ENCODE measurements at regions not wholly inside any gene's neighbourhood (a gene's known extent, or its start where the extent isn't known, plus 50 kb on each side); places are given as distances from the start of the nearest gene placed in this dataset.

DNA sequence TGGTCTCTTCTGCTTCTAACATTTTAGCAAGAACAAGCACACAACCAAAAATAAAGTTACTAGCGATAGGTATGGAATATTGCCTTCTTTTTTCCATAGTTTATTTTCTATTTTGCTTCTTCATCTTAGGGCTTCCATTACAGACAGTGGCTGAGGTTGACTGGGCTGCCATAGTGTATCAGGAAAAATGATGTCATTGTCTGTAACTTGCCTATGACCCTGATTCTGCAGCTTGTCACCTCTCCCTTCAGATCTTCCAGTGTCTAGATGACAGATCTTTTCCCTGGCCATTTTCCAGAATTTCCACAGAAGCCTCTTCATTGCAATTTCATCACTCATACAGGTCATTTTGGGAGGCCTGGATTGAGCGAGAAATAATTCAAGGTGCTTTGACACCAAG lies 308.5 kb downstream of the EPHA4 start:
- Mint-ChIP-seq H3K27ac (ENCODE audit: unreplicated experiment) (no peak overlapping the region), H3K4me3 (ENCODE audit: unreplicated experiment) (no peak overlapping the region), H3K4me1 (ENCODE audit: low read depth, unreplicated experiment) (no peaks in the 10 kb centered on the region), H3K27me3 (ENCODE audit: low read depth, unreplicated experiment) (peaks cover 2% of the 10 kb centered on the region), H3K36me3 (ENCODE audit: low read depth, unreplicated experiment) (no peaks in the 10 kb centered on the region), H3K9me3 (ENCODE audit: unreplicated experiment) (no peaks in the 10 kb centered on the region)
- Histone ChIP-seq H3K36me3 (ENCODE audit: insufficient read depth, low read length) (no peaks in the 10 kb centered on the region), H3K4me3 (ENCODE audit: insufficient read depth, low read depth, low read length) (no peak overlapping the region), H3K79me2 (ENCODE audit: insufficient read depth, low read length) (no peaks in the 10 kb centered on the region), H3K9me3 (ENCODE audit: insufficient read depth, low read depth, low read length) (no peaks in the 10 kb centered on the region), H3K4me2 (ENCODE audit: low read length) (no peak overlapping the region), H3K4me1 (ENCODE audit: insufficient read depth, low read length) (no peaks in the 10 kb centered on the region), H3K27ac (ENCODE audit: low read depth, low read length) (no peak overlapping the region), H3K9ac (ENCODE audit: low read length) (no peak overlapping the region), H3K27me3 (ENCODE audit: insufficient read depth, low read length) (no peaks in the 10 kb centered on the region), H2AFZ (ENCODE audit: low read depth, low read length) (no peak overlapping the region), H4K20me1 (ENCODE audit: insufficient read depth, low read length) (no peaks in the 10 kb centered on the region)
- FAIRE-seq (no peak), DNase-seq (ENCODE audit: low read depth) (no peak)
- TF ChIP-seq, protein P1, sequence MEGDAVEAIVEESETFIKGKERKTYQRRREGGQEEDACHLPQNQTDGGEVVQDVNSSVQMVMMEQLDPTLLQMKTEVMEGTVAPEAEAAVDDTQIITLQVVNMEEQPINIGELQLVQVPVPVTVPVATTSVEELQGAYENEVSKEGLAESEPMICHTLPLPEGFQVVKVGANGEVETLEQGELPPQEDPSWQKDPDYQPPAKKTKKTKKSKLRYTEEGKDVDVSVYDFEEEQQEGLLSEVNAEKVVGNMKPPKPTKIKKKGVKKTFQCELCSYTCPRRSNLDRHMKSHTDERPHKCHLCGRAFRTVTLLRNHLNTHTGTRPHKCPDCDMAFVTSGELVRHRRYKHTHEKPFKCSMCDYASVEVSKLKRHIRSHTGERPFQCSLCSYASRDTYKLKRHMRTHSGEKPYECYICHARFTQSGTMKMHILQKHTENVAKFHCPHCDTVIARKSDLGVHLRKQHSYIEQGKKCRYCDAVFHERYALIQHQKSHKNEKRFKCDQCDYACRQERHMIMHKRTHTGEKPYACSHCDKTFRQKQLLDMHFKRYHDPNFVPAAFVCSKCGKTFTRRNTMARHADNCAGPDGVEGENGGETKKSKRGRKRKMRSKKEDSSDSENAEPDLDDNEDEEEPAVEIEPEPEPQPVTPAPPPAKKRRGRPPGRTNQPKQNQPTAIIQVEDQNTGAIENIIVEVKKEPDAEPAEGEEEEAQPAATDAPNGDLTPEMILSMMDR (IDR thresholded peaks at IDR 0.05; ENCODE audit: insufficient read depth, low read depth, low read length) = no peak
- TF ChIP-seq EZH2 (IDR thresholded peaks at IDR 0.05; ENCODE audit: insufficient read depth, low read length) = no peak

DNA sequence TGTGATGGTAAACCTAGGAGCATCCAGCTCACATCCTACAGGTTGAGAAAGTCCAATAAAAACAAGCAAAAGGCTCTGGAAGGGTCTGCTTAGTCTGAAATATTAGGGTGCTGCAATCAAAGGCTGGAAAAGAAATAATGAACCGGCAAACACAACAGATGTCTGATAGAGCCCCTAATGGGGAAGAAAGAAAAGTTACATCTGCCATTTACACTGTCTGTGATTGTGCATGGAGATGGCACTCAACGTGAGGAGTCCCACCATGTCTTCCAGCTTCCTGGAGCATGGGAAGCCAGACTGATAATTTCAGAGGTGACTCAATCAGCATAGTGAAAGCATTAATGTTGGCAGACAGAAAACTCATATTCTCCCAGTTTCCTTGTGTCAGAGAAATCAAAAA lies 307.8 kb downstream of the EPHA4 start:
- no peak overlapping the region for H2AFZ ChIP-seq (ENCODE audit: low read depth, low read length)
- H3K4me1 ChIP-seq (ENCODE audit: insufficient read depth, low read length) = no peaks in the 10 kb centered on the region
- no peaks in the 10 kb centered on the region for H3K36me3 ChIP-seq (ENCODE audit: insufficient read depth, low read length)
- no peak overlapping the region for H3K27ac ChIP-seq (ENCODE audit: low read depth, low read length)
- DNase-seq (ENCODE audit: low read depth) (no peak), FAIRE-seq (no peak)
- Mint-ChIP-seq H3K4me3 (ENCODE audit: unreplicated experiment) (no peak overlapping the region), H3K27ac (ENCODE audit: unreplicated experiment) (no peak overlapping the region), H3K9me3 (ENCODE audit: unreplicated experiment) (no peaks in the 10 kb centered on the region), H3K27me3 (ENCODE audit: low read depth, unreplicated experiment) (peaks cover 2% of the 10 kb centered on the region), H3K4me1 (ENCODE audit: low read depth, unreplicated experiment) (no peaks in the 10 kb centered on the region), H3K36me3 (ENCODE audit: low read depth, unreplicated experiment) (no peaks in the 10 kb centered on the region)
- H4K20me1 ChIP-seq (ENCODE audit: insufficient read depth, low read length) = no peaks in the 10 kb centered on the region
- no peaks in the 10 kb centered on the region for H3K27me3 ChIP-seq (ENCODE audit: insufficient read depth, low read length)
- no peaks in the 10 kb centered on the region for H3K79me2 ChIP-seq (ENCODE audit: insufficient read depth, low read length)
- H3K4me3 ChIP-seq (ENCODE audit: insufficient read depth, low read depth, low read length) = no peak overlapping the region
- H3K9me3 ChIP-seq (ENCODE audit: insufficient read depth, low read depth, low read length) = no peaks in the 10 kb centered on the region
- no peak overlapping the region for H3K4me2 ChIP-seq (ENCODE audit: low read length)
- TF ChIP-seq, protein P1 (IDR thresholded peaks at IDR 0.05; ENCODE audit: insufficient read depth, low read depth, low read length) = no peak
- no peak for TF ChIP-seq EZH2 (IDR thresholded peaks at IDR 0.05; ENCODE audit: insufficient read depth, low read length)
- H3K9ac ChIP-seq (ENCODE audit: low read length) = no peak overlapping the region

DNA sequence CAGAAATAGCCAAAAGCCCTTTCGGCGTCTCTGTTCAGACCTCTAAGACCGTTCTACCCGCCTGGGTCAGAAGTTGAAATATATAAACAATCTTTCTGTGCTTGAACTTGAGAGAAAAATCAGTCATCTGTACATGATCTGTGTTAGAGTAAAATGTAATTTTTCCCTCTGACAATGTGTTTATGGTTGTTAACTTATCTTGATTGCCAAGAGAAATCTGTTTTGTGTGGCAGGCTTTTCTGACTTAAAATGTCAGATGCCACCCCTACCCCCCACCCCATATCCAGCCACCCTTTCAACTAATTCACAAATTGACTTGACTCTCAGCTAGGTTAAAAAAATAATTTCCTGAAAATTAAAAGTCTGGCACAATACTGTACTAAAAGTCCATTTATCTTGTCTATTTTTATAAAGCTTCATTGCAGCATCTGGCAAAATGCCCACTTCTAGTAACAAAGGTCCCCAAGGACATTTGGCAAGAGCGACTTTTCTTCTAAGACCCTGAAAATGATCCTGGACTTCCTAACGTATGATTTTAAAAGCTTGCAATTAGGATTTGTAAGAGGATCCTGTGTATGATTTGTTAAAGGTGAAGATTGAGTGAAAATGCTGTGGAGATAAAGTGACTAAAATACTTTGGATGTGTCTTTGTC lies 304.2 kb downstream of the EPHA4 start:
- Histone ChIP-seq H3K27ac (ENCODE audit: low read depth, low read length) (no peak overlapping the region), H4K20me1 (ENCODE audit: insufficient read depth, low read length) (no peaks in the 10 kb centered on the region), H3K4me3 (ENCODE audit: insufficient read depth, low read depth, low read length) (no peak overlapping the region), H3K79me2 (ENCODE audit: insufficient read depth, low read length) (no peaks in the 10 kb centered on the region), H2AFZ (ENCODE audit: low read depth, low read length) (no peak overlapping the region), H3K4me2 (ENCODE audit: low read length) (no peak overlapping the region), H3K9me3 (ENCODE audit: insufficient read depth, low read depth, low read length) (no peaks in the 10 kb centered on the region), H3K9ac (ENCODE audit: low read length) (no peak overlapping the region), H3K36me3 (ENCODE audit: insufficient read depth, low read length) (no peaks in the 10 kb centered on the region), H3K27me3 (ENCODE audit: insufficient read depth, low read length) (no peaks in the 10 kb centered on the region), H3K4me1 (ENCODE audit: insufficient read depth, low read length) (no peaks in the 10 kb centered on the region)
- Mint-ChIP-seq H3K9me3 (ENCODE audit: unreplicated experiment) (no peaks in the 10 kb centered on the region), H3K4me3 (ENCODE audit: unreplicated experiment) (no peak overlapping the region), H3K27me3 (ENCODE audit: low read depth, unreplicated experiment) (peaks cover under 1% of the 10 kb centered on the region), H3K4me1 (ENCODE audit: low read depth, unreplicated experiment) (peaks cover 7% of the 10 kb centered on the region), H3K27ac (ENCODE audit: unreplicated experiment) (no peak overlapping the region), H3K36me3 (ENCODE audit: low read depth, unreplicated experiment) (no peaks in the 10 kb centered on the region)
- TF ChIP-seq, protein P1 (IDR thresholded peaks at IDR 0.05; ENCODE audit: insufficient read depth, low read depth, low read length) = no peak
- TF ChIP-seq EZH2 (IDR thresholded peaks at IDR 0.05; ENCODE audit: insufficient read depth, low read length) = no peak
- no peak for FAIRE-seq
- DNase-seq (ENCODE audit: low read depth) = no peak
